SW480 (cell line): ENCODE measurements at regions not wholly inside any gene's neighbourhood (a gene's known extent, or its start where the extent isn't known, plus 50 kb on each side); places are given as distances from the start of the nearest gene placed in this dataset.
A peak's percentile ranks its signal among the peaks of the same experiment; 100 is the strongest.

Experiments
- DNase-seq: peaks from one replicate; pipeline ENCODE4 v3.0.0-alpha.2; 2016; ENCODE audit warnings: low spot score

- DNase-seq, result no peak
Observed at GRCh38 chr1:80258659-80259058, 1252.1 kb upstream of the ADGRL4 start.

GRCh38 chr1:80251591-80251990, 1245.1 kb upstream of the ADGRL4 start:
- DNase-seq, result no peak

- no peak for DNase-seq
Observed at GRCh38 chr1:80251171-80251570, 1244.6 kb upstream of the ADGRL4 start.

GRCh38 chr1:80250573-80251168, 1244.1 kb upstream of the ADGRL4 start:
- DNase-seq, result no peak

GRCh38 chr1:80249699-80250098, 1243.2 kb upstream of the ADGRL4 start:
- DNase-seq, result no peak

- DNase-seq, result no peak
Observed at GRCh38 chr1:80248886-80249285, 1242.4 kb upstream of the ADGRL4 start.

GRCh38 chr1:80245813-80246212, 1239.3 kb upstream of the ADGRL4 start:
- no peak for DNase-seq

- no peak for DNase-seq
Observed at GRCh38 chr1:80244372-80244771, 1237.8 kb upstream of the ADGRL4 start.

GRCh38 chr1:80241566-80241965, 1235.0 kb upstream of the ADGRL4 start:
- DNase-seq, result no peak

- DNase-seq, result no peak
Observed at GRCh38 chr1:80225510-80225909, 1219.0 kb upstream of the ADGRL4 start.

GRCh38 chr1:80221319-80221718, 1214.8 kb upstream of the ADGRL4 start:
- no peak for DNase-seq

- peak; percentile 5 for DNase-seq
Observed at GRCh38 chr1:80218112-80218511, 1211.6 kb upstream of the ADGRL4 start.

- peak; percentile 4 for DNase-seq
Observed at GRCh38 chr1:80217377-80217986, 1211.0 kb upstream of the ADGRL4 start.

- no peak for DNase-seq
Observed at GRCh38 chr1:80214888-80215540, 1208.5 kb upstream of the ADGRL4 start.

GRCh38 chr1:80212948-80213347, 1206.4 kb upstream of the ADGRL4 start:
- DNase-seq, result no peak

GRCh38 chr1:80211691-80212380, 1205.3 kb upstream of the ADGRL4 start:
- DNase-seq, result no peak

GRCh38 chr1:80202118-80202517, 1195.6 kb upstream of the ADGRL4 start:
- DNase-seq, result no peak

- DNase-seq, result no peak
Observed at GRCh38 chr1:80194221-80194620, 1187.7 kb upstream of the ADGRL4 start.

- DNase-seq, result no peak
Observed at GRCh38 chr1:80181418-80181817, 1174.9 kb upstream of the ADGRL4 start.

- no peak for DNase-seq
Observed at GRCh38 chr1:80171631-80172030, 1165.1 kb upstream of the ADGRL4 start.

- DNase-seq, result no peak
Observed at GRCh38 chr1:80170811-80171485, 1164.4 kb upstream of the ADGRL4 start.

- DNase-seq, result no peak
Observed at GRCh38 chr1:80164150-80164549, 1157.6 kb upstream of the ADGRL4 start.
